ENCODE measurements at regions not wholly inside any gene's neighbourhood (a gene's known extent, or its start where the extent isn't known, plus 50 kb on each side); places are given as distances from the start of the nearest gene placed in this dataset.

- H3K36me3 Mint-ChIP-seq (ENCODE audit: insufficient read depth, unreplicated experiment) = no peaks in the 10 kb centered on the region
- CTCF ChIA-PET = interaction anchor here (0.6 kb wide), 1 partner anchor 900 kb away, joined by 3 read pairs; no protein-coding TSS in a partner anchor
- no peak overlapping the region for H3K27ac Mint-ChIP-seq (ENCODE audit: low read depth, unreplicated experiment)
- intact Hi-C loops (cut with micrococcal nuclease) = no loop called here
- H3K4me3 Mint-ChIP-seq (ENCODE audit: unreplicated experiment) = no peak overlapping the region
- no peaks in the 10 kb centered on the region for H3K4me1 Mint-ChIP-seq (ENCODE audit: insufficient read depth, unreplicated experiment)
- no TSS peak for BruUV-seq (replicated peaks)
- peaks cover 29% of the 10 kb centered on the region for H3K27me3 Mint-ChIP-seq (ENCODE audit: insufficient read depth, unreplicated experiment)
- no peak for DNase-seq (ENCODE audit: unreplicated experiment)
- POLR2A ChIA-PET = no interaction called here
- TF ChIP-seq, protein P1, sequence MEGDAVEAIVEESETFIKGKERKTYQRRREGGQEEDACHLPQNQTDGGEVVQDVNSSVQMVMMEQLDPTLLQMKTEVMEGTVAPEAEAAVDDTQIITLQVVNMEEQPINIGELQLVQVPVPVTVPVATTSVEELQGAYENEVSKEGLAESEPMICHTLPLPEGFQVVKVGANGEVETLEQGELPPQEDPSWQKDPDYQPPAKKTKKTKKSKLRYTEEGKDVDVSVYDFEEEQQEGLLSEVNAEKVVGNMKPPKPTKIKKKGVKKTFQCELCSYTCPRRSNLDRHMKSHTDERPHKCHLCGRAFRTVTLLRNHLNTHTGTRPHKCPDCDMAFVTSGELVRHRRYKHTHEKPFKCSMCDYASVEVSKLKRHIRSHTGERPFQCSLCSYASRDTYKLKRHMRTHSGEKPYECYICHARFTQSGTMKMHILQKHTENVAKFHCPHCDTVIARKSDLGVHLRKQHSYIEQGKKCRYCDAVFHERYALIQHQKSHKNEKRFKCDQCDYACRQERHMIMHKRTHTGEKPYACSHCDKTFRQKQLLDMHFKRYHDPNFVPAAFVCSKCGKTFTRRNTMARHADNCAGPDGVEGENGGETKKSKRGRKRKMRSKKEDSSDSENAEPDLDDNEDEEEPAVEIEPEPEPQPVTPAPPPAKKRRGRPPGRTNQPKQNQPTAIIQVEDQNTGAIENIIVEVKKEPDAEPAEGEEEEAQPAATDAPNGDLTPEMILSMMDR (IDR thresholded peaks at IDR 0.05; ENCODE audit: unreplicated experiment) = no peak
- no peaks in the 10 kb centered on the region for H3K9me3 Mint-ChIP-seq (ENCODE audit: unreplicated experiment)
Observed at GRCh38 chr6:62400521-62401259, 114.7 kb upstream of the KHDRBS2 start.

DNA sequence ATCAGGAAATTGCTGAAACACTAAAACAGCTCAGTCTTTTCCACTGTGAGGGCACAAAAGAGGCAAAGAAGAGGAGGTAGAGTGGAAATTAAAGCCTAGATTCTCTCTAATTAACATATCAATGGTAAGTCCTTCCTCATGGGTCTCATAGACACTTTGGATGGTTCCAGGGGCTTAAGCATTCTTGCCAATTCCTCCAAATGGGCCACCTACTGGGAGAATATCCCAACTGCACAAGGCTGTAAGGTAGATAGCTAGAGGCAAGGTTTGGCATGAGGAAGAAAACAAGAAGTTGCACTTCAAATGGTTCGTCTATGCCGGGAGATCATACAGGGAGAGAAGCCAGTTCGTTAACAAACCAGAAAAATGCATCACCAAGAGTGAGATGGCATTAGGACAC, 107.6 kb upstream of the KHDRBS2 start:
- Mint-ChIP-seq H3K9me3 (ENCODE audit: unreplicated experiment) (no peaks in the 10 kb centered on the region), H3K4me1 (ENCODE audit: insufficient read depth, unreplicated experiment) (no peaks in the 10 kb centered on the region), H3K27me3 (ENCODE audit: insufficient read depth, unreplicated experiment) (peaks cover 2% of the 10 kb centered on the region), H3K27ac (ENCODE audit: low read depth, unreplicated experiment) (no peak overlapping the region), H3K4me3 (ENCODE audit: unreplicated experiment) (no peak overlapping the region), H3K36me3 (ENCODE audit: insufficient read depth, unreplicated experiment) (no peaks in the 10 kb centered on the region)
- no TSS peak for BruUV-seq (replicated peaks)
- intact Hi-C loops (cut with micrococcal nuclease) = no loop called here
- DNase-seq (ENCODE audit: unreplicated experiment) = no peak
- TF ChIP-seq, protein P1 (IDR thresholded peaks at IDR 0.05; ENCODE audit: unreplicated experiment) = no peak
- POLR2A ChIA-PET = no interaction called here
- CTCF ChIA-PET = interaction anchor here (0.5 to 1.0 kb wide), 3 partner anchors 9 to 1536 kb away, joined by 3 to 4 read pairs (median 3); no protein-coding TSS in a partner anchor

- H3K27ac Mint-ChIP-seq (ENCODE audit: low read depth, unreplicated experiment) = no peak overlapping the region
- TF ChIP-seq, protein P1 (IDR thresholded peaks at IDR 0.05; ENCODE audit: unreplicated experiment) = no peak
- DNase-seq (ENCODE audit: unreplicated experiment) = no peak
- POLR2A ChIA-PET = no interaction called here
- no peaks in the 10 kb centered on the region for H3K36me3 Mint-ChIP-seq (ENCODE audit: insufficient read depth, unreplicated experiment)
- no peaks in the 10 kb centered on the region for H3K9me3 Mint-ChIP-seq (ENCODE audit: unreplicated experiment)
- H3K4me1 Mint-ChIP-seq (ENCODE audit: insufficient read depth, unreplicated experiment) = no peaks in the 10 kb centered on the region
- CTCF ChIA-PET = interaction anchor here (0.6 kb wide), 1 partner anchor 1098 kb away, joined by 3 read pairs; no protein-coding TSS in a partner anchor
- intact Hi-C loops (cut with micrococcal nuclease) = no loop called here
- H3K27me3 Mint-ChIP-seq (ENCODE audit: insufficient read depth, unreplicated experiment) = peaks cover 15% of the 10 kb centered on the region
- no TSS peak for BruUV-seq (replicated peaks)
- no peak overlapping the region for H3K4me3 Mint-ChIP-seq (ENCODE audit: unreplicated experiment)
Observed at GRCh38 chr6:62392291-62392690, 106.3 kb upstream of the KHDRBS2 start.

DNA sequence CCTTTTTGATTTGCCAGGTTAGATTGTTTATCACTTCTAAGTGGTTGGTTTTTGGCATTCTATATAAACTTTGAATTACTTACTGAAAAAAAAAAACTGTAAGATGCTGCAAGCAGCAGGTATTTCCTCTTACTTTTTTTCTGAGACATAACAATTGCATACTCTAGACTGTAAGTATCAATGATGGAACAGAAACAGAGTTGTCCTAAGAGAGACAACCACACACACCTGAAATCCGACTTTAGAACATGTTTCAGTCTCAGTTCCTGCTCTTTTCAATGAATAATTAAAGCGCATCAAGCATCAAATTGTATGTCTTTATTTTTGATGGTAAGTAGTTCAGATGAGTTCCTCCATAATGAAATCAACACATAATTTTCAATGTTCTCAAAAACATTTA, 105.3 kb upstream of the KHDRBS2 start:
- Mint-ChIP-seq H3K4me1 (ENCODE audit: insufficient read depth, unreplicated experiment) (no peaks in the 10 kb centered on the region), H3K27me3 (ENCODE audit: insufficient read depth, unreplicated experiment) (peaks cover 16% of the 10 kb centered on the region), H3K9me3 (ENCODE audit: unreplicated experiment) (no peaks in the 10 kb centered on the region), H3K27ac (ENCODE audit: low read depth, unreplicated experiment) (no peak overlapping the region), H3K36me3 (ENCODE audit: insufficient read depth, unreplicated experiment) (no peaks in the 10 kb centered on the region), H3K4me3 (ENCODE audit: unreplicated experiment) (no peak overlapping the region)
- intact Hi-C loops (cut with micrococcal nuclease) = no loop called here
- no TSS peak for BruUV-seq (replicated peaks)
- DNase-seq (ENCODE audit: unreplicated experiment) = no peak
- TF ChIP-seq, protein P1 (IDR thresholded peaks at IDR 0.05; ENCODE audit: unreplicated experiment) = no peak
- POLR2A ChIA-PET = no interaction called here
- CTCF ChIA-PET = interaction anchor here (0.6 kb wide), 1 partner anchor 91 kb away, joined by 4 read pairs; no protein-coding TSS in a partner anchor
